ENCODE measurements at regions not wholly inside any gene's neighbourhood (a gene's known extent, or its start where the extent isn't known, plus 50 kb on each side); places are given as distances from the start of the nearest gene placed in this dataset.

- no peak for TF ChIP-seq MAX (IDR thresholded peaks at IDR 0.05)
- no peak for TF ChIP-seq SP1 (IDR thresholded peaks at IDR 0.05)
- TF ChIP-seq, protein P1, sequence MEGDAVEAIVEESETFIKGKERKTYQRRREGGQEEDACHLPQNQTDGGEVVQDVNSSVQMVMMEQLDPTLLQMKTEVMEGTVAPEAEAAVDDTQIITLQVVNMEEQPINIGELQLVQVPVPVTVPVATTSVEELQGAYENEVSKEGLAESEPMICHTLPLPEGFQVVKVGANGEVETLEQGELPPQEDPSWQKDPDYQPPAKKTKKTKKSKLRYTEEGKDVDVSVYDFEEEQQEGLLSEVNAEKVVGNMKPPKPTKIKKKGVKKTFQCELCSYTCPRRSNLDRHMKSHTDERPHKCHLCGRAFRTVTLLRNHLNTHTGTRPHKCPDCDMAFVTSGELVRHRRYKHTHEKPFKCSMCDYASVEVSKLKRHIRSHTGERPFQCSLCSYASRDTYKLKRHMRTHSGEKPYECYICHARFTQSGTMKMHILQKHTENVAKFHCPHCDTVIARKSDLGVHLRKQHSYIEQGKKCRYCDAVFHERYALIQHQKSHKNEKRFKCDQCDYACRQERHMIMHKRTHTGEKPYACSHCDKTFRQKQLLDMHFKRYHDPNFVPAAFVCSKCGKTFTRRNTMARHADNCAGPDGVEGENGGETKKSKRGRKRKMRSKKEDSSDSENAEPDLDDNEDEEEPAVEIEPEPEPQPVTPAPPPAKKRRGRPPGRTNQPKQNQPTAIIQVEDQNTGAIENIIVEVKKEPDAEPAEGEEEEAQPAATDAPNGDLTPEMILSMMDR (IDR thresholded peaks at IDR 0.05; ENCODE audit: low read depth, low read length, missing input control) = no peak
- no peak for TF ChIP-seq RAD21 (IDR thresholded peaks at IDR 0.05)
- TF ChIP-seq TAF1 (conservative IDR thresholded peaks at IDR 0.05) = no peak
- no peak for TF ChIP-seq ZBTB33 (IDR thresholded peaks at IDR 0.05)
- no peak for TF ChIP-seq YY1 (IDR thresholded peaks at IDR 0.05)
- TF ChIP-seq RXRA (IDR thresholded peaks at IDR 0.05) = no peak
Observed at GRCh38 chr1:78721136-78721535, 71.5 kb downstream of the IFI44 start.
